HS-5 (cell line): ENCODE measurements at regions not wholly inside any gene's neighbourhood (a gene's known extent, or its start where the extent isn't known, plus 50 kb on each side); places are given as distances from the start of the nearest gene placed in this dataset.

Source experiments
- DNase-seq: peaks from one replicate; pipeline ENCODE4 v3.0.0-alpha.2; 2012; ENCODE audit warnings: low read depth

GRCh38 chr7:16055263-16055976 is 365.9 kb downstream of the CRPPA start:
- DNase-seq = no peak

- DNase-seq = no peak
Measured at GRCh38 chr7:16051561-16052255, 365.2 kb upstream of the MEOX2 start.

DNA sequence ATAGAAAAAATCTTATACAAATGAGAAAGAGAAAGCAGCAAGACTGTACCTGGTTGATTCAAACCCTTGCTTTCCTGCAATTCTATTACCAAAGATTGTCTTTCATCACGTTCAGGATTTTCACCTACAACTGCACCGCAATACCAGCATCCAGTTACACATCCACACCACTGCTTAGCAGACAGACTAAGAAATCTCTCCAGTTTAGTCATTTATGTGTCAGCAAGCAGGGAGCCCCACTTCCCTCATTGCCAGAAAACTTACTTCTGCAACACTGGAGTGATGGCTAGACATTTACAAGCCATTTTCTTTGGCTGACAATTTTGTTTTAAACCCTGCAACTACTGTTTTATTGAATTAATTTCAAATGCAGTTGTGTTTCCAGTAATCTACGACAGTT is 359.6 kb upstream of the MEOX2 start:
- DNase-seq = no peak

- DNase-seq = no peak
Measured at GRCh38 chr7:16045296-16045695, 358.8 kb upstream of the MEOX2 start.

GRCh38 chr7:16044645-16045044 is 358.2 kb upstream of the MEOX2 start:
- no peak for DNase-seq

- DNase-seq = no peak
Measured at GRCh38 chr7:16040346-16040745, 353.9 kb upstream of the MEOX2 start.

- no peak for DNase-seq
Measured at GRCh38 chr7:16038906-16039305, 352.4 kb upstream of the MEOX2 start.

GRCh38 chr7:16035392-16035791 is 348.9 kb upstream of the MEOX2 start:
- no peak for DNase-seq

DNA sequence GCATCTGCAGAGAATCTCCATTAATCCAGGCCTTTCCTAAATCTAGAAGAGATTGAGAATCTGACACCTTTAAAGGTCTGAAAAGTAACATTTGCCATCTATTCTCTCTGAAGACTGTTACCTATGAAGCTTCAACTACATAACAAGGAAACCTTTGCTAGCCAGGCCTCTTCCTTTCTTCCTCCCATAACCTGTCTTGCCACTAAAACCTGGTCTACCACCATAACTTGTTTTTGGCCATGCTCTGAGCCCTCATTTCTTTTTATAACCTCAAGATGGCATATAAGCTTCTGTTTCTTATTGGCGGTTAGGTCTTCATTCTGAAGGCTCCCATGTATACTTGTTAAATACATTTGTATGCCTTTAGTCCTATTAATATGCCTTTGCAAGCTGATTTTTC is 348.4 kb upstream of the MEOX2 start:
- no peak for DNase-seq

- DNase-seq = peak; percentile 60
Measured at GRCh38 chr7:16034353-16034752, 347.9 kb upstream of the MEOX2 start.

DNA sequence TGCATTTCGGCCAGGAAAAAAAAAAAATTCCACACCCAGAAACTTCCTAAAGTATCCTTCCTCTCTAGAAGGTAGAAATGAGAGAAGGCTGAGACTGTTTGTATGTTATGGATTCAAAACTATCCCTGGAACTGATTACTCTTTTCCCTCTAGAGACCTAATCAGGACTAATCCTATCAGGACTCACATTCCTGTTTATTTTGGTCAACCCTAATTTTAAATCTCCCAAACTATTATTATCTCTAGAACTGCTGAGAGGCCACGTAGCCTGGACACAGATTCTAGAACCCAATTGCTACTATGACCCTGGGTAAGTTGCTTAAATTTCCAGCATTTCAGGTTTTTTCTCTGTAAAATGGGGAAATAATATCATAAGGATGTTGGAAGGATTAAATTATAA is 346.8 kb upstream of the MEOX2 start:
- no peak for DNase-seq

DNA sequence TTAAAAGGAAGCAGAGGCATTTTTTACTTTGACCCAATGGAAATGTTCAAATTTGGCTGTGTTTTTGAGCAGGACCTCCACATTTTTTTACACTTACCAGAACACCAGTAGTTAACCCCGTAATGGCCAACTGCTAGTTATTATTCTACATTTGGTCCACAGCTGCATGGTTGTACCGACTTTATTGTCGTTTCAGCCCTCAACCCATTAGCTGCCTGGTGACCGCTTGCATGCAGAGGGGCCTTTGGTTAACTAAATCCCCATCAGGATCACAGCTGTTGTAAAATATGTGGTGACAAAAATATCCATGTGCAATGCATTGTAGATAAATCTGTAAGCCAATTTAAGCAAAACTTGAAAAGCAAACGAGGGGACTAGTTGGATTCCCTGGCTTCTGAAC is 342.2 kb upstream of the MEOX2 start:
- DNase-seq = no peak

DNA sequence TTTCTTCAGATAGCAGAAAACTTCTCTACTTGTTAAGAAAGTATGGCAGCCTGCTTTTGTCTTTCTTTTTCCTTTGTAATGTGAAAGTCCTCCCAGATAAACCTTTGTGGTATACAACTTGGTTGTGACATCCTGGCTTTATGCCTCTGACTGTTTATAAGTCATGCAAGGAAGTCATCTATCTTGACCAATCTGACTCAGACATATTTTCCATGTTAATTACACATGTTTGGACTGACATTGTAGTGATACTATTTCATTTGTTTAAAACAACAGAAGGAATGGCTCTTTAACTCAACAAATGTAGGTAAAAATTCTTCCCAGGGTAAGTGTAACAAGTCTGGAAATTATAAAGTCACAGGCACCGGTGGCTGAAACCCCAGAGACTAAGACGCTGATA is 341.6 kb upstream of the MEOX2 start:
- DNase-seq = peak; percentile 82

DNA sequence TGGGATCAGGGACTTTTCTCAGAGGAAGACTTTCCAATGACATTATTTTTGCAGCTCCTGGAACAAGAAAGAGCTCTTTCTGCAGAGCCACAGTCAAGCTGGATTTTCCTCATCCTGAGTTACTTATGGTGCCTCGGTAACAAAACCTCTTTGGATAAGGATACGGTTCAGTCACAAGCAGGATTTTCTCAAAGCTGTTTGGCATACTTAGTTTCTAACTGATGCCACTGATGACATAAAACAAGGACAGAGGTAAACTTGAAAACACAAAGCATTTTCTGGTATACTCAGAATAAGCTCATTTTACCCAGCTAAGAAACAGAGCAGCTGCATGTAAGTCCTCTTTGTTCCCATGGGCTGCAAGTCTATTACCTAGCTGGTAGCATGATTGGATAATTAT is 340.9 kb upstream of the MEOX2 start:
- no peak for DNase-seq

DNA sequence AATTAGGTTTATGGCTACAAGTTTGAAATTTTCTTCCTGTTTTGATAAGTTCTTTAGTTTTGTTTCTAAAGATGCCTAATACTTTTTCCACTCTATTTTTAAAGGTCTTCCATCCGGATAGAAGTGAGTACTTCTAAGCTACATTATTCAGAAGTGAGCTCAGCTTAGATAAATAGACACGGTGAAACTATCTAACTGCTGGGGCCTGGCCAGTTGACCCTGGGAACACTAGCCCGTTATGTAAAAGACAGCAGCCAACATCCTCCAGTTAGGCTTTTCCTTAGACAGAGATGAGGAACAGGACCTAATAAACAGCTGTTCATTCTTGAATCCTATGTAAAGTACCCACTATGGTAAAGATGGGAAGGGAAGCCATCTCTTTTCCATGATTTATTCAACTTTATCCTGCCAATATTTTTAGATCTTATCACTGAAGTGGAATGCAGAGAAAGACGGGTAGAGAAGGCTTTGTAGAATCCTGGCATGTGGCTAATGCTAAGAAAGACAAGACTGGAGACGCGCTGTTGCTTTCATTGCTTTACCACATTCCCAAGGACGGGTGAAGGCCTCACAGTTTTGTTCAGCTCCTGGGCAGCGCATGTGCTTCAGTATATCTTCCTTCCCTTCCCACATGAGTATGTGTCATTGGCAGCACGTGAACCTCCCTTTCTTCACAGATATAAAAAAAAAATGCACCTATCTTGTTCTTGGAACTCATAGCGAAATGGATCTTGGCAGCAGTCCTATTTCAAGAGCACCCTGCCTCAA is 340.0 kb upstream of the MEOX2 start:
- DNase-seq = no peak

- no peak for DNase-seq
Measured at GRCh38 chr7:16025696-16026095, 339.2 kb upstream of the MEOX2 start.

DNA sequence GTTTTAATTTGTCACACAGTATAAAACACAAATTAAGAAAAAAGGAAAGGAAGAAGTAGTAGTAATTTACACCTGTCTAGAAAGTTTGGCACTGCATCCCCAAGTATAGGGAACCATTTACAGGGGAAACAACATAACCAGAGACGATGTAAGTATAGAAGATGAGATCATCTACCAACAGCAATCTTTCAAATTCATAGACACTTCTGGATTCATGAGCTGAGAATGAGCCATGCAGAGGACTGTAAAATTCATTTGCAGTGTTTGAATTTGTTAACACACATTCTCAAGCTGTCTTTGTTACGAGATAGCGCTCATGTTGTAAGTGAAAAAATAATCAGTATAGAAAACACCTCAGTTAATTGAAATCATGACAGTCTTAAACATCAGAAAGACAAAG is 337.0 kb upstream of the MEOX2 start:
- no peak for DNase-seq

DNA sequence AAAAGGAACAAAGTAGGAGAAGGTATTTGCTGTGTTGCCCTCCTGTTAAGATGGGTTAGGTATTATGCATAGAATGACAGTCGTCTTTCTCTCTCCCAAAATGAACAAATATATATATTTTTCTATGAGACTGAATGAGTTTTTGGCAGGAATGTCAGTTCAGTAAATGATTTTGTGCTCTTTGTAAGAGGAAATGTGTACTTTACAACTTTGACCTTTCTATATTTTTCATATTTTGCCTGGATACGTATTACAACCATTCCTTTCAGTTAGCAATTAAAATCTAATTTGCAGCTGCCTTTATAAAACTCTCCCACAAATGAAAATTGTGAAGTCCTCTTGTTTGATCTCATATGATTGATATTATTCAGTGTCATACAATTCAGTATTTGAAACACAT is 336.6 kb upstream of the MEOX2 start:
- DNase-seq = no peak

GRCh38 chr7:16021851-16022250 is 335.4 kb upstream of the MEOX2 start:
- no peak for DNase-seq

DNA sequence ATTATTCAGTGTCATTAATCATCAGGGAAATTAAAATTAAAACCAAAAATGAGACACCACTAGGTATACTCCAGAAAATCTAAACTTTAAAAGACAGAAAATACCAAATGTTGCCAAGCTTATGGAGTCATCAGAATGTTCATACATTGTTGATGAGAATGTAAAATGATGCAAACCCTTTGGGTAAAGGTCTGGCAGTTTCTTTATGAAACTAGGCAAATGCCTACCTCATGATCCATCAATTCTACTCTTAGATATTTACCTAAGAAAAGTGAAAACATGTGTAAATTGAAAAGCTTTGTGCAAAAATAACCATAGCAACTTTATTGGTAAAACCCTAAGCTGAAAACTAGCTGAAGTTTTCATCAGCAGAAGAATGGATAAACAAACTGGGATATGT is 329.5 kb upstream of the MEOX2 start:
- peak; percentile 33 for DNase-seq

GRCh38 chr7:16014031-16014430 is 327.5 kb upstream of the MEOX2 start:
- DNase-seq = no peak

- no peak for DNase-seq
Measured at GRCh38 chr7:16007911-16008310, 321.4 kb upstream of the MEOX2 start.

GRCh38 chr7:16004702-16005101 is 318.2 kb upstream of the MEOX2 start:
- no peak for DNase-seq
